Breast epithelium (tissue), 4 donors: ENCODE measurements at regions not wholly inside any gene's neighbourhood (a gene's known extent, or its start where the extent isn't known, plus 50 kb on each side); places are given as distances from the start of the nearest gene placed in this dataset.

Experiments used
- DNase-seq, 2 donors: peaks; one replicate each; pipeline ENCODE4 v3.0.0-alpha.2; 2019; ENCODE audit warnings: low spot score in 2 of 2
- H3K27ac ChIP-seq, 2 donors: fragments of 200-600 bp; sonication (generic) in 1 of 2; one replicate each; pipeline ENCODE4 v1.5.1; 2016 to 2019; ENCODE audit warnings: mild to moderate bottlenecking in 1 of 2
- H3K27me3 ChIP-seq, 2 donors: fragments of 200-600 bp; sonication (generic) in 1 of 2; one replicate each; pipeline versions ENCODE4 v1.5.1 to v1.6.0; 2017 to 2019; ENCODE audit warnings: control low read depth in 1 of 2, mild to moderate bottlenecking in 1 of 2
- H3K36me3 ChIP-seq: fragments of 200-600 bp; one replicate; pipeline ENCODE4 v1.5.1; 2019
- H3K4me1 ChIP-seq, 2 donors: fragments of 200-600 bp; sonication (generic); one replicate each; pipeline ENCODE4 v1.5.1; 2016 to 2019; ENCODE audit warnings: control low read depth in 1 of 2
- H3K4me3 ChIP-seq, 3 donors: fragments of 200-600 bp; sonication (generic); 1 replicate in 2 of 3; 2 replicates in 1 of 3; pipeline ENCODE4 v1.5.1; 2016 to 2019; ENCODE audit warnings: mild to moderate bottlenecking in 3 of 3, moderate library complexity in 2 of 3
- H3K9me3 ChIP-seq, 2 donors: fragments of 200-600 bp; sonication (generic) in 1 of 2; one replicate each; pipeline ENCODE4 v1.5.1; 2016 to 2019; ENCODE audit warnings: control low read depth in 1 of 2
- CTCF ChIP-seq, 3 donors: fragments of 450-650 bp; IDR thresholded peaks; one replicate each; pipeline ENCODE4 v1.5.1; 2016 to 2017; ENCODE audit warnings: antibody characterized with exemption in 3 of 3, mild to moderate bottlenecking in 3 of 3, moderate library complexity in 3 of 3
- POLR2A ChIP-seq: fragments of 450-650 bp; IDR thresholded peaks from one replicate; pipeline ENCODE4 v1.6.1; 2016; ENCODE audit warnings: antibody characterized with exemption, mild to moderate bottlenecking, moderate library complexity
- POLR2AphosphoS5 ChIP-seq, 3 donors: sonication (generic); formaldehyde crosslinking; IDR thresholded peaks; one replicate each; pipeline ENCODE4 v1.6.1; 2017; ENCODE audit warnings: antibody characterized with exemption in 3 of 3
- intact Hi-C: fragments of 100-400 bp; cut with DNase I; formaldehyde crosslinking; loops from one replicate; pipeline ENCODE4 v1.15.1; 2023; ENCODE audit warnings: low total_unique reads

- intact Hi-C loops: no loop called here
- Histone ChIP-seq H3K4me3 (no peak overlapping the region), H3K4me1 (no peaks in the 10 kb centered on the region), H3K9me3 (no peaks in the 10 kb centered on the region), H3K27me3 (no peaks in the 10 kb centered on the region), H3K27ac (no peak overlapping the region), H3K36me3 (no peaks in the 10 kb centered on the region)
- no peak for DNase-seq
- TF ChIP-seq CTCF (IDR thresholded peaks at IDR 0.05): no peak
- no peak for TF ChIP-seq POLR2AphosphoS5 (IDR thresholded peaks at IDR 0.05)
- no peak for TF ChIP-seq POLR2A
These were observed 1166.8 kb downstream of the MAT2B start for GRCh38 chr5:164672205-164672604.

- no peak for DNase-seq
These were observed 1167.7 kb downstream of the MAT2B start for GRCh38 chr5:164672931-164673694.

GRCh38 chr5:164679461-164679860 lies 1174.0 kb downstream of the MAT2B start:
- intact Hi-C loops: no loop called here
- no peak overlapping the region for H3K27ac ChIP-seq

More at GRCh38 chr5:164672931-164673694, 1167.7 kb downstream of the MAT2B start:
- no peaks in the 10 kb centered on the region for H3K27me3 ChIP-seq
- intact Hi-C loops: no loop called here
- H3K4me3 ChIP-seq: no peak overlapping the region
- no peaks in the 10 kb centered on the region for H3K9me3 ChIP-seq
- H3K4me1 ChIP-seq: no peaks in the 10 kb centered on the region
- no peak for TF ChIP-seq POLR2A
- no peak for TF ChIP-seq POLR2AphosphoS5 (IDR thresholded peaks at IDR 0.05)
- no peak for TF ChIP-seq CTCF (IDR thresholded peaks at IDR 0.05)
- no peak overlapping the region for H3K27ac ChIP-seq
- H3K36me3 ChIP-seq: no peaks in the 10 kb centered on the region

GRCh38 chr5:164680216-164680615 lies 1174.8 kb downstream of the MAT2B start:
- no peak for DNase-seq
- no peak overlapping the region for H3K4me3 ChIP-seq
- no peaks in the 10 kb centered on the region for H3K4me1 ChIP-seq
- H3K9me3 ChIP-seq: no peaks in the 10 kb centered on the region
- no peaks in the 10 kb centered on the region for H3K36me3 ChIP-seq
- H3K27me3 ChIP-seq: no peaks in the 10 kb centered on the region
- TF ChIP-seq POLR2A (no peak), CTCF (IDR thresholded peaks at IDR 0.05) (no peak), POLR2AphosphoS5 (IDR thresholded peaks at IDR 0.05) (no peak)
- intact Hi-C loops: no loop called here
- H3K27ac ChIP-seq: no peak overlapping the region

More at GRCh38 chr5:164679461-164679860, 1174.0 kb downstream of the MAT2B start:
- Histone ChIP-seq H3K9me3 (no peaks in the 10 kb centered on the region), H3K27me3 (no peaks in the 10 kb centered on the region), H3K4me3 (no peak overlapping the region), H3K36me3 (no peaks in the 10 kb centered on the region), H3K4me1 (no peaks in the 10 kb centered on the region)
- TF ChIP-seq CTCF (IDR thresholded peaks at IDR 0.05) (no peak), POLR2A (no peak), POLR2AphosphoS5 (IDR thresholded peaks at IDR 0.05) (no peak)
- DNase-seq: no peak

- intact Hi-C loops: no loop called here
- no peak overlapping the region for H3K27ac ChIP-seq
- no peak for TF ChIP-seq POLR2AphosphoS5 (IDR thresholded peaks at IDR 0.05)
- TF ChIP-seq POLR2A: no peak
- no peak for TF ChIP-seq CTCF (IDR thresholded peaks at IDR 0.05)
- H3K4me1 ChIP-seq: no peaks in the 10 kb centered on the region
- DNase-seq: no peak
- H3K9me3 ChIP-seq: no peaks in the 10 kb centered on the region
- H3K27me3 ChIP-seq: no peaks in the 10 kb centered on the region
- no peaks in the 10 kb centered on the region for H3K36me3 ChIP-seq
- no peak overlapping the region for H3K4me3 ChIP-seq
These were observed 1175.5 kb downstream of the MAT2B start for GRCh38 chr5:164680812-164681520.
